ENCODE measurements at regions not wholly inside any gene's neighbourhood (a gene's known extent, or its start where the extent isn't known, plus 50 kb on each side); places are given as distances from the start of the nearest gene placed in this dataset.

DNA sequence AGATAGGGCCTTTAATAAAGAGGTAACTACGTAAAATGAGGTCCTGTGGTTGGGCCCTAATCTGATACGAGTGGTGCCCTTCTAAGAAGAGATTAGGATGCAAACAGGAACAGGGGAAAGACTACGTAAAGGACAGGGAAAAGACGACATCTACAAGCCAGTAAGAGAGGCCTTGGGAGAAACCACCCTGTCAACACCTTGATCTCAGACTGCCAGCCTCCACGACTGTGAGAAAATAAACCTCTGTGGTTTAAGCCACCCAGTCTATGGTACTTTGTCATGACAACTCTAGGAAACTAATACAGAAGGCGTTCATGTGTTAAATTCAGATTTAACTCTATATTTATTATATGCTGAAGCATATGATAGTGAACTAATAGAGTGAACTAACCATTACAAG is 566.3 kb downstream of the UQCRFS1 start:
- POLR2A ChIA-PET: no interaction called here
- DNase-seq: no peak
- no peaks in the 10 kb centered on the region for H3K9me3 Mint-ChIP-seq
- H3K27ac Mint-ChIP-seq: no peak overlapping the region
- ATAC-seq (ENCODE audit: low read depth): no peak
- no peaks in the 10 kb centered on the region for H3K4me1 Mint-ChIP-seq
- CTCF ChIA-PET: no interaction called here
- no peak overlapping the region for H3K4me3 Mint-ChIP-seq
- intact Hi-C loops (cut with micrococcal nuclease): no loop called here
- no peaks in the 10 kb centered on the region for H3K27me3 Mint-ChIP-seq
- TF ChIP-seq, protein P1, sequence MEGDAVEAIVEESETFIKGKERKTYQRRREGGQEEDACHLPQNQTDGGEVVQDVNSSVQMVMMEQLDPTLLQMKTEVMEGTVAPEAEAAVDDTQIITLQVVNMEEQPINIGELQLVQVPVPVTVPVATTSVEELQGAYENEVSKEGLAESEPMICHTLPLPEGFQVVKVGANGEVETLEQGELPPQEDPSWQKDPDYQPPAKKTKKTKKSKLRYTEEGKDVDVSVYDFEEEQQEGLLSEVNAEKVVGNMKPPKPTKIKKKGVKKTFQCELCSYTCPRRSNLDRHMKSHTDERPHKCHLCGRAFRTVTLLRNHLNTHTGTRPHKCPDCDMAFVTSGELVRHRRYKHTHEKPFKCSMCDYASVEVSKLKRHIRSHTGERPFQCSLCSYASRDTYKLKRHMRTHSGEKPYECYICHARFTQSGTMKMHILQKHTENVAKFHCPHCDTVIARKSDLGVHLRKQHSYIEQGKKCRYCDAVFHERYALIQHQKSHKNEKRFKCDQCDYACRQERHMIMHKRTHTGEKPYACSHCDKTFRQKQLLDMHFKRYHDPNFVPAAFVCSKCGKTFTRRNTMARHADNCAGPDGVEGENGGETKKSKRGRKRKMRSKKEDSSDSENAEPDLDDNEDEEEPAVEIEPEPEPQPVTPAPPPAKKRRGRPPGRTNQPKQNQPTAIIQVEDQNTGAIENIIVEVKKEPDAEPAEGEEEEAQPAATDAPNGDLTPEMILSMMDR (IDR thresholded peaks at IDR 0.05): no peak
- no peaks in the 10 kb centered on the region for H3K36me3 Mint-ChIP-seq (ENCODE audit: low read depth)

DNA sequence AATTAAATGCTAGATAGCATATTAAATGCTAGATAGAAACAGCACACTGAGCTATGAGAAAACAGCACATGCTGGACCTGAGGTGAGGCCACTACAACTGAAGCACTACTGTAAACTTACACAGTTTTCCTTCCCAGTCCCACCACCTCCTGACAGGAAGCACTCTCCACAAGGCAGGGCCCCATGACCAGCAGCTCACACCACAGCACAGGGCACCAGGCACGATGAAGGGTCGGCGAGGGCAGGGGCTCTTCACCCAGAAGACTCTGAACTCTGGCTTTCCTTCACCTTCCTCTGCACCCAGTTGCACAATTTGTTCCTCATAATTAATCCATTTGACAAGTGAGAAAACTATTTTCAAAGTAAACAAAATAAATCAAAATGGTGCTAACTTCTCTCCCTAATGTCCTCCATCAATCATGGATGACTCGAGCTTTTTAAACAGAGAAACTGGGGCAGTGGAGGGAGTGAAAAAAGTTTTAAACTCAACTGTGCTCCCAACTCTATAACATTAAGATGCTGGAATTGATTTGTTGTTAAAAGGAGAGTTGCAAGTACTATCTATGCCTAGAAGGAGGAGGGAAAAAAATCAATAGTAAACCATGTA is 568.7 kb downstream of the UQCRFS1 start:
- H3K9me3 Mint-ChIP-seq: no peaks in the 10 kb centered on the region
- H3K27ac Mint-ChIP-seq: no peak overlapping the region
- POLR2A ChIA-PET: no interaction called here
- TF ChIP-seq, protein P1 (IDR thresholded peaks at IDR 0.05): no peak
- H3K27me3 Mint-ChIP-seq: no peaks in the 10 kb centered on the region
- H3K36me3 Mint-ChIP-seq (ENCODE audit: low read depth): no peaks in the 10 kb centered on the region
- H3K4me1 Mint-ChIP-seq: no peaks in the 10 kb centered on the region
- no peak for DNase-seq
- H3K4me3 Mint-ChIP-seq: no peak overlapping the region
- intact Hi-C loops (cut with micrococcal nuclease): no loop called here
- CTCF ChIA-PET: no interaction called here
- ATAC-seq (ENCODE audit: low read depth): no peak

DNA sequence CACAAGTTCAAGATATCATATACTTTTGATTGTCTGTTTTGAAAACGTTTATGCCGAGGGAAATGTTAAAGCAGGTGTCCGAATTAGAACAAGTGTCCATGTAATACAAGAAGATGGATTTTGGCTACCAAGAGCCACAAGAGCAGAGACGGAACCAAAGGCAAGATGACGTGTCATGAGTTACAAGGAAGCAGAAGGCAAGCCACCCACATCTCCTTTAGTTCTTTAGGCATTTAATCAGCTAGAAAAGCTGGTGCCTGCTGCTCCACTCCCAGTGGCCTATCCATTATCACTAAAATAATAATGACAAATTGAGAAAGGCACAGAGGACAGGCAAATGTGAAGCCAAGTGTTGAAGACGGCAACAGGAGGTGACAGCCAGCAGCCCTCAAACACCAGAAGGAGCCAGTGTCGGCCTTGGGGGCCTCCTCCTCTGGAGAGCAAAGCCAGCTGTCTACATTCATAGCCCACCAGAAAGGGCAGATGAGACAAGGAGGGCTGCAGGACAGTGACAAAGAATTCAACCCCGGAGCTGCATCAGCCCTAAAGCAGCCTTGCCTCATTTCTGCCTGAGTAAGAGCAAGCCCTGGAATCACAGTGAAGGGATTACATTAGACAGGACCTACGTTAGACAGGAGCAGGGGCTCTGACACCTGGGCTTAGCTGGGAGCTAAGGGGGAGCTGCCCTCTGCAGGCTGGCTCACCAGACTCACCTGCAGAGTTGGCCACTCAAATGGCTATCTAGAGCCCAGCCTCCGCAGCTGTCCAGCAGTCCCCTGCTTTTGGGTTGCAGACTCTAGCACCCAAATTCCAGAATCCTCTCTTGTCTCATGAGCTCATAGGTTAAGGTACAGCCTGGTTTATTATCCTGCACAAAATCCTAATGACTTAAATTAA is 569.9 kb downstream of the UQCRFS1 start:
- Mint-ChIP-seq H3K27me3 (no peaks in the 10 kb centered on the region), H3K4me3 (no peak overlapping the region), H3K27ac (no peak overlapping the region), H3K9me3 (no peaks in the 10 kb centered on the region), H3K36me3 (ENCODE audit: low read depth) (no peaks in the 10 kb centered on the region), H3K4me1 (no peaks in the 10 kb centered on the region)
- POLR2A ChIA-PET: no interaction called here
- no peak for DNase-seq
- CTCF ChIA-PET: no interaction called here
- ATAC-seq (ENCODE audit: low read depth): no peak
- intact Hi-C loops (cut with micrococcal nuclease): no loop called here
- TF ChIP-seq, protein P1 (IDR thresholded peaks at IDR 0.05): no peak

DNA sequence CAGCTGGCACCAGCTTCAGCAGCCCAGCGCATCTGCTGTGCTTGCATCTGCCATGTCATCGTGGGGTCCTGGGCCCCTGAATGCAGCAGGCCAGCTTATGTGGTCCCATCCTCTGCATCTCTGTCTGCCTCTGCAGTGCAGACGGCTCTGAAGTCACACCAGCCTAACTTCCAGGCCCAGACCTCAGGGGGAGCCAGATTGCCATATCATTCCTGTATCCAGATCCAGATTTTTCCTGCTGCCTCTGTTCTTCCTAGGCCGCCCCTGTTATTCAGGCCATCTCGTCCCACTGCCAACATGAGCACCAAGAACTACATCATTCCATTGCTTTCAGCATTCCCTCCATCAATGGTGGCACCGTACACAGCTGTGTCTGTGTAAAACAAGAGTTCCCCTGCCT is 571.6 kb downstream of the UQCRFS1 start:
- no peak for ATAC-seq (ENCODE audit: low read depth)
- POLR2A ChIA-PET: no interaction called here
- CTCF ChIA-PET: no interaction called here
- H3K4me3 Mint-ChIP-seq: no peak overlapping the region
- DNase-seq: no peak
- H3K9me3 Mint-ChIP-seq: no peaks in the 10 kb centered on the region
- no peak overlapping the region for H3K27ac Mint-ChIP-seq
- H3K36me3 Mint-ChIP-seq (ENCODE audit: low read depth): no peaks in the 10 kb centered on the region
- H3K4me1 Mint-ChIP-seq: no peaks in the 10 kb centered on the region
- TF ChIP-seq, protein P1 (IDR thresholded peaks at IDR 0.05): no peak
- no peaks in the 10 kb centered on the region for H3K27me3 Mint-ChIP-seq
- intact Hi-C loops (cut with micrococcal nuclease): no loop called here

DNA sequence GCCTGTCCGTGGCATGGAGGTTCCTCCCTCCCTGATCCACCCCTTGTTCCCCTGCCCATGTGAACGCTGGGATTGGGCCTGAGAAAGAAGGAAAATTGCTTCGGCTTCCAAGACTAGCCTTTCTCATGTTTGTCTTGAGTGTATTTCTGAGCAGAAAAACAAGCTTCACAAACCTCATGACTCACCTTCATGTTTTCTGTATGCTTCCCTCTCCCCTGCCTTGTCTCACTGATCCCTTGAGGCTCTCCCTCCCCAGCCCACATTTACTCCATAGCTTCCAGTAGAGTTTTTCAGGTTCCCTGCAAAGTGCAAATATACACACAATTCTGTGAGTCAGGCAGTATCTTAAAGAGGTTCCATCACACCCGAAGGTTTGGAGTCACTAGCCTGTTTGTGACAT is 572.4 kb downstream of the UQCRFS1 start:
- ATAC-seq (ENCODE audit: low read depth): no peak
- POLR2A ChIA-PET: no interaction called here
- no peaks in the 10 kb centered on the region for H3K36me3 Mint-ChIP-seq (ENCODE audit: low read depth)
- no peak overlapping the region for H3K27ac Mint-ChIP-seq
- H3K4me1 Mint-ChIP-seq: no peaks in the 10 kb centered on the region
- no peak overlapping the region for H3K4me3 Mint-ChIP-seq
- TF ChIP-seq, protein P1 (IDR thresholded peaks at IDR 0.05): no peak
- no peak for DNase-seq
- H3K27me3 Mint-ChIP-seq: no peaks in the 10 kb centered on the region
- H3K9me3 Mint-ChIP-seq: peaks cover 3% of the 10 kb centered on the region
- intact Hi-C loops (cut with micrococcal nuclease): no loop called here
- CTCF ChIA-PET: no interaction called here
